ENCODE measurements at regions not wholly inside any gene's neighbourhood (a gene's known extent, or its start where the extent isn't known, plus 50 kb on each side); places are given as distances from the start of the nearest gene placed in this dataset.

DNA sequence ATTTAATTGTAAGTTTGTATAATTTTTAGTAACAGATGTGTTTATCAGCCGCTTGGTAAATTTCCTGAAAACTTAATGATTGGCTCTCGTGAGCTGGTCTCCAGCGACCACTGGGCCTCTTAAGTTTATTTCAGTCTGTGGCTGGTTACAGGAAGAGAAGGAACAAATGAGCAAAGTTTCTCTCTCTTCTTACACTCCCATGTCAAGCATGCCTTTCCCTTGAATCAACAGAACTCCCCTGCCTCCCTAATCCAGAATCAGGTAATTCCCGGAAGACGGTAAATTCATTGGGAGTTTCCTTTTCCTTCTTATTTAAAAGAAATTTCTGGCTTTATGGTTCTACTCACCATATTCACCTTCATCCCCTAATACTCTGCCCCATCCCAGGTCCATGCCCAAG is 52.5 kb upstream of the POMP start:
- Histone ChIP-seq H4K5ac (ENCODE audit: insufficient read length, low read depth, low read length) (no peak overlapping the region), H3K36me3 (ENCODE audit: control insufficient read depth in 2 of 4, insufficient read depth in 4 of 4, low read length in 3 of 4) (no peaks in the 10 kb centered on the region), H2BK15ac (ENCODE audit: low read length) (no peak overlapping the region), H2AFZ (ENCODE audit: low read length) (no peak overlapping the region), H3K9ac (replicated peaks in 1 of 4; ENCODE audit: extremely low read depth in 1 of 4, low read depth in 3 of 4, low read length in 3 of 4) (no peak overlapping the region), H2BK120ac (replicated peaks; ENCODE audit: low read depth, low read length) (no peak overlapping the region), H4K91ac (replicated peaks; ENCODE audit: insufficient read length, low read length) (no peak overlapping the region), H3K79me2 (ENCODE audit: control insufficient read depth in 1 of 2, insufficient read depth in 2 of 2, low read length in 2 of 2) (no peaks in the 10 kb centered on the region), H4K20me1 (replicated peaks in 1 of 2; ENCODE audit: control insufficient read depth in 1 of 2, insufficient read depth in 2 of 2, low read length in 2 of 2) (no peaks in the 10 kb centered on the region), H3K4me1 (replicated peaks in 1 of 4; ENCODE audit: control insufficient read depth in 3 of 4, insufficient read depth in 4 of 4, low read length in 3 of 4) (no peaks in the 10 kb centered on the region; a peak in 1 of 7 replicates), H2AK5ac (ENCODE audit: low read depth, low read length) (no peak overlapping the region), H3K14ac (ENCODE audit: insufficient read length) (no peak overlapping the region), H3K18ac (ENCODE audit: extremely low read depth, low read length) (no peak overlapping the region), H3K27ac (ENCODE audit: low read depth, low read length) (no peak overlapping the region), H3K79me1 (ENCODE audit: low read depth, low read length) (no peaks in the 10 kb centered on the region), H3K4me3 (ENCODE audit: extremely low read depth in 1 of 4, insufficient read depth in 2 of 4, low read depth in 3 of 4, low read length in 4 of 4) (no peak overlapping the region), H2BK12ac (ENCODE audit: low read depth, low read length) (no peak overlapping the region), H3K27me3 (replicated peaks in 1 of 4; ENCODE audit: control insufficient read depth in 3 of 4, extremely low read depth in 1 of 4, insufficient read depth in 3 of 4, low read length in 3 of 4) (no peaks in the 10 kb centered on the region), H2BK20ac (ENCODE audit: low read length) (no peak overlapping the region), H3K23me2 (ENCODE audit: low read depth, low read length) (no peaks in the 10 kb centered on the region; the same call in 1 of the 2 replicates), H3K4ac (replicated peaks; ENCODE audit: insufficient read length, low read depth, low read length) (no peak overlapping the region), H4K8ac (ENCODE audit: extremely low read depth, insufficient read depth, low read length) (no peak overlapping the region), H3K4me2 (ENCODE audit: insufficient read depth in 1 of 2, low read depth in 2 of 2, low read length in 2 of 2) (no peak overlapping the region), H2BK5ac (ENCODE audit: low read depth, low read length) (no peak overlapping the region), H3K23ac (ENCODE audit: insufficient read length) (no peak overlapping the region), H3K56ac (replicated peaks; ENCODE audit: insufficient read length, low read depth, low read length) (no peak overlapping the region), H3K9me3 (ENCODE audit: insufficient read depth in 2 of 2, low read depth in 1 of 2, low read length in 1 of 2) (no peaks in the 10 kb centered on the region)
- 85% methylated on average over 5 of the region's 5 CpGs; no CpG with 5 or more reads in 1 of the 2 experiments for WGBS, 2 experiments (ENCODE audit: extremely low coverage in 1 of 2, insufficient coverage in 1 of 2, insufficient read length in 1 of 2, insufficient replicate concordance in 2 of 2, low coverage in 1 of 2, low lambda C conversion rate in 2 of 2, missing lambda C conversion rate in 1 of 2)
- ChIA-PET POLR2A (ENCODE audit: partially characterized antibody) (interaction anchor here (1.2 kb wide), 1 partner anchor 12 kb away, joined by 5 read pairs; no protein-coding TSS in a partner anchor), CTCF (ENCODE audit: partially characterized antibody) (interaction anchor here (1.3 to 1.4 kb wide), 3 partner anchors 25 to 64 kb away, joined by 3 to 4 read pairs (median 4); no protein-coding TSS in a partner anchor)
- DNase-seq (ENCODE audit: low read depth in 1 of 2, low spot score in 2 of 2): no peak
- TF ChIP-seq KDM1A (IDR thresholded peaks at IDR 0.05; ENCODE audit: borderline replicate concordance, low read length) (no peak), TEAD4 (IDR thresholded peaks at IDR 0.05; ENCODE audit: low read depth, low read length) (no peak), TCF12 (IDR thresholded peaks at IDR 0.05; ENCODE audit: low read depth, low read length) (no peak), EZH2 (IDR thresholded peaks at IDR 0.05; ENCODE audit: low read depth, low read length, severe bottlenecking) (no peak)
- FAIRE-seq: no peak
